Thyroid gland (tissue), 4 donors: ENCODE measurements at regions not wholly inside any gene's neighbourhood (a gene's known extent, or its start where the extent isn't known, plus 50 kb on each side); places are given as distances from the start of the nearest gene placed in this dataset.

Source experiments
- POLR2A ChIP-seq, 2 donors: fragments of 450-650 bp; IDR thresholded peaks; one replicate each; pipeline ENCODE4 v1.6.1; 2017; ENCODE audit warnings: antibody characterized with exemption in 2 of 2, mild to moderate bottlenecking in 2 of 2, moderate library complexity in 1 of 2
- TF ChIP-seq, protein P1 (sequence below), 6 experiments: fragments of 200-600 bp in 3 of 6; fragments of 450-650 bp in 3 of 6; sonication (generic) in 3 of 6; IDR thresholded peaks; one replicate each; pipeline ENCODE4 v1.5.1; 2016 to 2019; ENCODE audit warnings: antibody characterized with exemption in 6 of 6, mild to moderate bottlenecking in 2 of 6, inconsistent platforms in 1 of 6, moderate library complexity in 1 of 6

- TF ChIP-seq, protein P1, sequence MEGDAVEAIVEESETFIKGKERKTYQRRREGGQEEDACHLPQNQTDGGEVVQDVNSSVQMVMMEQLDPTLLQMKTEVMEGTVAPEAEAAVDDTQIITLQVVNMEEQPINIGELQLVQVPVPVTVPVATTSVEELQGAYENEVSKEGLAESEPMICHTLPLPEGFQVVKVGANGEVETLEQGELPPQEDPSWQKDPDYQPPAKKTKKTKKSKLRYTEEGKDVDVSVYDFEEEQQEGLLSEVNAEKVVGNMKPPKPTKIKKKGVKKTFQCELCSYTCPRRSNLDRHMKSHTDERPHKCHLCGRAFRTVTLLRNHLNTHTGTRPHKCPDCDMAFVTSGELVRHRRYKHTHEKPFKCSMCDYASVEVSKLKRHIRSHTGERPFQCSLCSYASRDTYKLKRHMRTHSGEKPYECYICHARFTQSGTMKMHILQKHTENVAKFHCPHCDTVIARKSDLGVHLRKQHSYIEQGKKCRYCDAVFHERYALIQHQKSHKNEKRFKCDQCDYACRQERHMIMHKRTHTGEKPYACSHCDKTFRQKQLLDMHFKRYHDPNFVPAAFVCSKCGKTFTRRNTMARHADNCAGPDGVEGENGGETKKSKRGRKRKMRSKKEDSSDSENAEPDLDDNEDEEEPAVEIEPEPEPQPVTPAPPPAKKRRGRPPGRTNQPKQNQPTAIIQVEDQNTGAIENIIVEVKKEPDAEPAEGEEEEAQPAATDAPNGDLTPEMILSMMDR (IDR thresholded peaks at IDR 0.05), result no peak
- TF ChIP-seq POLR2A (IDR thresholded peaks at IDR 0.05), result no peak
Observed at GRCh38 chr4:27506401-27506800, 645.8 kb downstream of the STIM2 start.
